HT-29 (cell line): ENCODE measurements at regions not wholly inside any gene's neighbourhood (a gene's known extent, or its start where the extent isn't known, plus 50 kb on each side); places are given as distances from the start of the nearest gene placed in this dataset.

ENCODE experiments used
- DNase-seq: peaks from one replicate; pipeline ENCODE4 v3.0.0-alpha.2; 2015; ENCODE audit warnings: low spot score

DNA sequence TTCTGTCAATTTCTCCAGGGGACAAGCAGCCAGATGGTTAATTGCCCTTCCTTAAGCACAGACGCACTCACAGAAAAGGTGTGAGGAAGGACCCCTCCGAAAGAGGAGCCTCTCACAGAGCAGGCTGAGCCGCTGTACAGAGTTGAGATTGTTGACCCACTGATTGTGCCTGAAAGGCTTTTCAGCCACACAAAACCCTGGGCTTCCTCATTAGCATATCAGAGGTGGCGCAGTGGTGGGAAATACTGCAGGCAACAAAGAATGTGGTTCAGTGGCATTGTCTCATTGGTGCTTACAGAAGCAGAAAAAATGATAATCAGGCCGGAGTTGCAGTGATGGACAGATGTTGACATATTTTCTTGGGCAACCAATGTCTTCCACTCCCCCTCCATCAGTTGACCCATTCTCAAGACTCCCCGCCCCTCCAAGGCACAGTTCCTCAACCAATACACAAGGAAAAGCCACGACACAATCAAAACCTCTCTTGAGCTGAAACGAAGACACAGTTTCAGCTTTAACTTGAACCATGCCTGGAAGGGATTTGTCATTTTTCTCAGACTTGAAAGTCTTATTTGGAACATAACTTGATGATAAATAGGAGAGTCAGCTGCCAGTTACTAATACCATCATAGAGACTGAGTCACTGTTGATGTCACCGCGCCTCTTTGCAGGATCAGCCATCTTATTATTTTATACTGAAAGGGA, 53.1 kb downstream of the ATXN3L start:
- DNase-seq = no peak

DNA sequence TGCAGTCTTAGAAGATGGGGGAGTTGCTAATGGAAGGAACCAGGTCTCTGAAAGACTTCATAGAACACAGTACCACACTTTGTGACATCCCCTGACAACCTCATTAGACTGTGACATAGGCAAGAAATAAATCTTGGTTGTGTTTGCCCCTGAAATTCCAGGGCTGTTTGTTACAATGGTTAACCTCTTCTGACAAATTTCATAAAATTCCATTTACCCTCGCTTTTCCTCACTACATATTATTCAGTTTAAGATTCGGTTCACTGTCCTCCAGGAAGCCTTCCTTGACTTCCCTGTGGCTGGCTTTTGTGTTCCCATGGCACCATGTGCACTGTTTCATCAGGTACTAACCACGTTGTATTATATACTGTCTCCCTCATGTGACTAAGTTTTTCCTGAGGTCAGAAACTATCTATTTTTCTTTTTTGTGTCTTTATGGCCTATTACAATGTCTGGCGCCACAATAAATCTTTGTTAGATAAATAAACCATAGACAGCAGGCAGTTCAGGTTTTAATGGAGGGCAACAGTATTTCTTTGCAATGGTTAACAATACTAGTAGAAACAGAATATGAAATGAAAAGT, 54.2 kb downstream of the ATXN3L start:
- DNase-seq = no peak

DNA sequence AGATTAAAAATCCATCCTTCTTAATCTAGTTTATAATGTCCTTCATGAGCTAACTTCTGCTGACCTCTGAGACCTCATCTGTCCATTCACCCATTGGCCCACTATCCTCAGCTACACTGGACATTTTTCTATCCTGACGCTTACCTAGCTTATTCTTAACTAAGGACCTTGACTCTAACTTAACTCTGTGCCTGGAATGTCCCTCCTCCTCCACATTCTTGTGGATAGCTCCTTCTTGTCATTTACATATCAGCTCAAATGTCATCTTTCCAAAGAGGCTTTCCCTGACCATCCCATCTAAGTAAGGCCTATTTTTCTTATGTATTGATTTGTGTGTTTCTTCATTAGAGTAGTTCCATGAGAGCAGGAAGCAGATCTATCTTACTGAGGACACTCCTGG, 54.7 kb downstream of the ATXN3L start:
- no peak for DNase-seq

DNA sequence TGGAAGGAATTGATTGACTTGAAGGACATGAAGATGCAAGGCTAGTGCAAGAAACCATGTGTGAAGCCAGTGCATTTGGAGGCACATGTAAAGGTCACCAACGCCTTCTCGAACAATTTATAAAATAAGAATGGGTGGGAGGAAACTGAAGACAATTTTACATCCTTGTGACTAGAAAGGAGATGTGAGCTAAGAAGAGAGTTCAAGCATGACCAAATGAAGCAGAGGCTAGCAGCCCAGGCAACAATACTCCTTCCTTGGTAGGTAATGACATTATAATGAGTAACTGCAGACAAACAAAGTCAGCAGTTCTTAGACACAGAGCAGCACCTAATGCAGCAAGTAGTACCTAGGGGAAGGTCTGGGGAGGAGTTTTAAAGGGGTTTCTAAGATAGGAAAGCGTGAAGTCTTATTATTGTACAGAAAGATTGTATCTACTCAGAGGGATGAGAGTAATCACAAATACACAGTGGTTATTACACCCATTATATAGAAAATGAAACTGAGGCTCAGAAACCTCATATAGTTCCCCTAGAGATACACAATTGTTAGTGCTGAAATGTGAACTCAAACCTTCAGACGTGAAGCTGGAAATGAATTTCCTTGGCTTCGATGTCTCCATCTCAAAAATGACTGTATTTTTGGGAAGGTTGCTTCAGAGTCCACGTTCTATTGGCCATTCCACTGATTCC, 56.1 kb downstream of the ATXN3L start:
- no peak for DNase-seq

DNA sequence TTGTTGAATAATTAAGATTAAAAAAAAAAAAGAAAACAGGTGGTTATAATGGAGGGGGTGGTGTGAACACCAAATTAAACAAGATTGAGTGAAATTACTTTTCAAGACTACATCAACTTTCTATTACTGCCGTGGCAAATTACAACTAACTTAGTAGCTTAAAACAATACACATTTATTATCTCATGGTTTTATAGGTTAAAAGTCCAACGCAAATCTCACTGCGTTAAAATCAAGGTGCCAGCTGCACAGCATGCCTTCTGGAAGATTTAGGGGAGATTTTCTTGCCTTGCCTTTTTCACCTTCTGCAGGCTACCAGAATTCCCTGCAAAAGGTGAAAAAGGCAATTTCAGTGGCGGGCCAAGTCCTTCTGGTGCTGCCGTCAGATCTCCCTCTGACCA, 58.5 kb downstream of the ATXN3L start:
- no peak for DNase-seq

DNA sequence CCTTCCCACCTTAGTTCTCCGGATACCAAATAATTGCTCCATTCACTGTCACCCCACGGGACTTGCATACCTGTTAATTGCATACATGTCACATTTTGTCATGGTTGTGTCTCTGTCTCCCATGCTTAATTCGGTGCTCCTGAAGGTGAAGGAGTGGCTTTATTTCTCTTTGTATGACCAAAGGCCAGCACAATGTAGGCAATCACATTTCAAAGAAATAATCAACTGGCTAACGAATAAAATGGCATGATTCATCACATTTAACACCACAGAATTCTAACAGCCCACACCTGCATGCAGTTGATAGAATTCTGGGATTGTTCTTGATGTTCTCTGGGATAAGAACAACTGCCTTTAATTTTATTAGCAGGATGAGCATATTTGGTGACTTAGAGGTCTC, 59.3 kb downstream of the ATXN3L start:
- DNase-seq = no peak

DNA sequence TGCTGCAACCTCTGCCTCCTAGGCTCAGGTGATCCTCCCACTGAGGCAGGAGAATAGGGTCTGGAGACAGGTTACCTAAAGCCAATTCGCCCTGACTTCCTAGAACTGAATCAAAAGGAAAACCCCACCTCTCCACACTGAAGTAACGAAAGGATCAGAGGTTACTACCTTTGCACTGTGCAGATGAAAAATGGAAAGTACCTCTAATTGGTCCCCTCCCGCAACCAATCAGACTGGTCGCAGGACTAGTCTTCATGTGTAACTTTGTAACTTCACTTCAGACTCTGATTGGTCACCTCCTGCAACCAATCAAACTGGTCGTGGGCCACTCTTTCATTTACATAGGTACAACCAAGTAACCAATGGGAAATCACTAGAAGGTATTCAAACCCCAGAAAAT, 61.1 kb downstream of the ATXN3L start:
- DNase-seq = no peak

DNA sequence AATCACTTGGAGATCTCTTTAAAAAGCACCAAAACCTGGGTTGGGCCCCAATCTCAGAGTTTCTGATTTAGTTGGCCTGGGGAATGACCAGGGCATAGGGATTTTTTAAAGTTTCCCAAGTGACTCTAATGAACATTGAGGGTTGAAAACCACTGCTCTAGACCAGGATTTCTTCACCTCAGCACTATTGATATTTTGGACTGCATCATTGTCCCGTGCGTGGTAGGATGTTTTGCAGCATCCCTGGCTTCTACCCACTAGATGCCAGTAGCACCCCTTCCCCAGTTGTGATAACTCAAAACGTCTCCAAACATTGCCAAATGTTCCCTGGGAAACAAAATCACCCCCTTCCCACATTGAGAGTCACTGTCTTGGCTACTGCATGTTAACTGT, 61.8 kb downstream of the ATXN3L start:
- DNase-seq = no peak

DNA sequence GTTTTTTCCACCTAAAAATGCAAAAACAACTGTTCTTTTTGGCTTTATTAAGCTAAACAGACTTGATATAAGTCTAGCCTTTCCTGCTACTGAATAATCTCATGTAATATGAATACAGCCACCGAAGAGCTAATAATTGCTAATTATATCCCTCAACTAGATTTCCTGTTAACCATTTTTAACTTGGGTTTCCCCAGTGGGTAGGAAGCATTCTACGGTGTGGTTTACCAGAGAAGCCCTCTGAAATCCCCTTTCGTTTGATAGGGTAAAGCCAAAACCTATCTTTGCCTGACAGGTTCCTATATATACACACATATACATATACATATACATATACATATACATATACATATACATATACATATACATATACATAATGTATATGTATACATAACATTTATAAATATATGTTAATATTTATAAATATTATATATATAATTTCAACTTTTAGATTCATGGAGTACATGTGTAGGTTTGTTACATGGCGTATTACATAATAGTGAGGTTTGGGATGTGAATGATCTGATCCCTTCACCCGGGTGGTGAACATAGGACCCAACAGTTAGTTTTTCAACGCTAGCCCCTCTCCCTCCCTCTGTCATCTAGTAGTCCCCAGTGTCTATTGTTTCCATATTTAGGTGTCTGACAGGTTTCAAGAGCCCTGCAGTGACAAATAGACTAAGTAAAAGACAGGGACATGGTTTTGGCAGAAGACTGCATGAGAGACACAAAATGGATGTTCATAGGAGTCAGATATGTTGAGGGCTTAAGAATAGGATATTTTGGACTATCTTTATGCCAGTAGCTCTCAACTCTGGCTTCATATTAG, 62.4 kb downstream of the ATXN3L start:
- DNase-seq = no peak

DNA sequence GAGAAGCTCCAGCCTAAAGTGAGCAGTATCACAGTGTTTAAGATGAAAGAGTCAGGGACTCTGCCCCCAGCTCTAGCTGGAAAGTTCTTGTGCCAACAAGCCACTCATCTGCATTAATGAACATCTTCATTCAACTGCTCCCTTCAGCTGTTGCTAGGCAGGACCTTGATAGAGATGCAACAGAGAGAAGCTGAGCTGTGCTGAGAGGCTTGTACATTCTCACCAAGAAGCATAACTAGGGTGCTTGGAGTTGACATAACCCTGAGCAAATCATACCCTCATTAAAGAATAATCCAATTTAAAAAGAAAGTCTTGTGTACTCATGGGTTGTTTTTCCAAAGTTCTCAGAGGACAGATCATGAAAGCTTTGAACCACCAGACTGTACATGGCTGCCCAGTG, 63.2 kb downstream of the ATXN3L start:
- DNase-seq = no peak

DNA sequence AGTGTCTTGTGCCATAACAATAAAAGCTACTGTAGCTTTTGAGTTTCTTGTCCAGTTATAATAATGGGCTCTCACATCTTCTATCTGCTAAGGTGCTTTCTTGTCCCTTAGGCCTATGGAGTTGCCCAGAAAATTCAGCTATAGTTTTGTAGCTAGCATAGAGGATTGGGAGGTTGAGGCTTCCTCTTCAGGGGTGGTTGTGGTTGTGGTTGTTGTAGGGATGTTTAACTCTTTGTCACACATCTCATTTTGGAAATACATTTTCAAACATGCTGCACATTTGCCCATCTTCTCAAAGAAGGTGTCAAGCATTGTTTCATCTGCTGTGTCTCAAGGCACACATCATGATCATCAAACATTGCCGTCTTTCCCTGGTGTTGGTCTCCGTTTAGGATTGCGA, 65.0 kb downstream of the ATXN3L start:
- no peak for DNase-seq

DNA sequence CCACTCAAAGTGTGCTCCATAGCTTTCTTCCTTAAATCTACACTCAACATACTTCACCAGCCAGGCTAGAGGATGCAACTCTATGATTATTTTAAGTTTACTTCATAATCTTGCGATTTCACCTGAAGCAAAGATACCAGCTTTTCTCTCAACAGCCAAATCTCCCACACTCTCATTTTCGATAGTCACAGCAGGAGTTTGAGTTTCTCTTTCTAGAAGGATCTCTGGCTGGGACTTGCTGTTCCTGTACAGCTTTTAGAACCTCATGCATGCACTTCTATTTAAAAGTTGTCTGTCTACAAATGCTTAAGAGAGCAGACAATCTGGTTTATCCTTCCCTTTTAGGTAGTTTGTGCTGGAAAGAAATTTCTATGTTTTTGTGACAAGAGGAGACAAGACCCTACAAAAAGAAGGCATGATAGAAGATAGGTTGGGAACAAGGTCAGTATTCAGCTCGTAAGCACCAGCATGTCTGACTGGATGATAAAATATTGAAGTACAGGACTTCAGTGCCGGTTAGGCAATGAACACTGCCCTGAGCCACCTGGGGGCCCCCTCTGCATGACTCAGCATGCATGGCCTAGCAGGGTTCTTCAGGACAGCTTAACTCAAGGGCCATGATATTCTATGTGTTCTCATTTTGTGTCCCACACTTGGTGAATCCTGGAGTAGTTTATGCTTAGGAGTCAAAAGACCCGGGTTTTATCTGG, 65.6 kb downstream of the ATXN3L start:
- peak; percentile 47 for DNase-seq

DNA sequence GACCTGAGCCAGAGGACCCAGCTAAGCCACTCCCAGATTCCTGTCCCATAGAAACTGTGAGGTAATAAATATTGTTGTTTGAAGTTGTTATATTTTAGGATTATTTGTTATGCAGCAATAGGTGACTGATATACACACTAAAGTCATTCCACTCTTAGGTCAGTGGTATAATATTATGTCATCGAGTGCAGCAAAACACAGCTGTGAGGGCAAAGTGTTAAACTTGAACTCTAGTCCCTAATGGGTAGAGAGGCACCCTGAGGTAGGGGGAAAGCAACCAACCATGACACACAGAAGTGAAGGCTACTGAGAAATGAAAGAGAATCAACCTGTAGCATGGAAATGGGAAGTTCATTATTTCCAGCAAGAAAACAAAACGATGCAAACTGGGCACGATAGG, 66.6 kb downstream of the ATXN3L start:
- DNase-seq = no peak

DNA sequence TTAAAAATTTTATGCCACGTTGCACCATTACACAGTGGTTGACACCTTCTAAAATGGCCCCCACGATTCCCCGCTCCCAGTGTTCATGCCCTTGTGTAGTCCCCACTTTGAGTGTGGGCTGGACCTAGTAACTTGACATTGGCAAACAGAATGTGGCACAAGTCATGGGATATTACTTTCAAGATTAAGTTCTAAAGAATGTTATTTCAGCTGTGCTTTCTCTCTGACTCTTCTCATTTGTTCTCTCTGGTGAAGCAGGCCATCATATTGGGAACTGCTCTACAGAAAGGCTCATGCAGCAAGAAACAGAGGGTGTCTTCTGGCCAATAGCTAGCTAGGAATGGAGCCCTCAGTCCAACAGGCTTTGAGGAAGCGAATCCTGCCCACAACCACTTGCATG, 67.1 kb downstream of the ATXN3L start:
- no peak for DNase-seq

DNA sequence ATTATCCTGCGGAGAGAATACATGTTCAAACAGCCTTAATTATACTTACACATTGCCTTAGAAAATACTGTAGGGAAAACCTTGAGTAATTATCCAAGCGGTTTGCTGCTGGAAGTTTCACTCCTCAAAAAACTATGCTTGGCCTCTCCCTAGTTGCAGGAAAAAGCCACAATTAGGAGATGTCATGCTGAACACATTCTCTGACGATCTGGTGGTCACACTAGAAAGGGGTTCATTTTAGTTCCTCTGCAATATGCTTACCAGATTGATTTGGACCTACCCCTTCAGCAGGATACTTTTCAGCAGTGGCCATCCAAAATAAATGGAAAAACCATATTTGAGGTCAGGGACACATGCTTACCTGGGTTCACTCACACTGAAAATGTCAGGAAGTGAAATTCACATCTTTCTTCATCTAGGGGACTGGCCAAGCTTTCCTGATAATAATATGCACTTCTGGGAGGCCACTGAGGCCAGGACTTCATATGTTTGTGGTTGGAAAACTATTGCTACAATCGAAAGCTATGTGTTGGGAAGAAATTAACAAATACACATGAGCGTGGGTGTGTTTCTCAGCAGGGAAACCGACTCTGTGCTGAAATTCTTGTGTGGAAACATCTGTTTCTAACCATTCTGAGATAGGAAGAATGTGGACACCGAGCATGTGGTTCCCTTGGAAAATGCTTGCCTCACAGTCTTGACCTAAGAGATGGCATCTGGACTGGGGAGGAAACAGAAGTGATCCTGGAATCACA, 68.8 kb downstream of the ATXN3L start:
- DNase-seq = no peak

DNA sequence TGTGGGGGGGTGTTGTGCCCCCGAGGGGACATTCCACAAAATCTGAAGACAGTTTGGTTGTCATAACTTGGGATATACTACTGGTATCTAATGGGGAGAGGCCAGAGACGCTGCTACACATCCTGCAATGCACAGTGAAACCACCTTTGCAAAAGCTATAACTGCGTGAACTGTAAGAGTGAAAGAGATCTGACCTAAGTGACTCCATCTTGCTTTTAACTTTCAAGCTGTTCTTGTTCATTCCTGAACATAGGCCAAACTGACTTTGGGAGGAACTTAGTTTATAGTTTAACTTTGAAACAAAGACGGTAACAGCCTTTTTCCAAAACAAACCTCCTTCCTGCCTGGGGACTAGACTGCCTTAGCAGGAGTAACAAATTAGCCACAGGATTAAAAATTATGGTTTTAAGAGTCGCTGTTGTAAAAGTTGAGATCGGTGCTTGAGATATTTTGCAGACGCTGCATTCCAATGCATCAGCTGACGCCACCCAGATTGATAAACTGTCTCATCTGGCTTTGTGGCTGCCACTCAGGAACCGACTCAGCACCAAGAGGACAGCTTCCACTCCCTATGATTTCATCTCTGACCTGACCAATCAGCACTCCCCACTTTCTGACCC, 70.9 kb downstream of the ATXN3L start:
- no peak for DNase-seq

DNA sequence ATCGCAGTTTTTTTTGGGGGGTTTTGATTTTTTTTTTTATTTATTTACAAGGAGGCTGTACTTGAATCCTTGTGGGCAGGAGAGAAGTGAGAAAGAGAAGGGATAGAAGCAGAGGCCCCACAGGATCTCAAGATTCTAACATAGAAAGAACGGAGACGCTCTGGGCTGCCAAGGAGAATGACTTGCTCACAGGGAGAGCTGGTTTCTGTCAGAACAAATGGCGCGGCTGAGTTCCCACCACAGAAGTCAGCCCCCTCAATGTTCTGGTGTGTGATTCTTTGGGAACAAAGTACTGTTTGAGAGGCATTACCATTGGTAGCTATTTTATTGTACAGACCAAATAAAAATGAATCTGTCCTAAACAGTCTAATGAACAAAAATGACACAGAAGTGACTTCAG, 80.6 kb downstream of the ATXN3L start:
- DNase-seq = no peak

DNA sequence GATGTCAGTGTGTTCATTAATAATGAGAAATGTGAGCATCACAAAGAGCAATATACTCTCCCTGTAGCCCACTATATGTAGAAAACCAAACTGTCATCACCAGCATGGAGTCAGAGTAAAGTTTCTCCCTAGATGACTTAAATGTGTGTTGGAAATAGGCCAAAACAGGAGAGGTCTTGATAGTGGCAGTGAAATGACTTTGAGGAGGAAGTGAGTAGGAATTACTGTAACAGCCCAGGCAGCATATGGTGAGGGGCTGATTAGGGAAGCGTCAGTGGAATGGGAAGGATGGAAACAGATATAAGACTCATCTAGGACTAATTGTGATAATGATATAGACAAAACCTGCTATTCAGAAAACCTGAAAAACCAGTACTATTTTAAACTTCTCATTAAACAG, 83.9 kb downstream of the ATXN3L start:
- no peak for DNase-seq

DNA sequence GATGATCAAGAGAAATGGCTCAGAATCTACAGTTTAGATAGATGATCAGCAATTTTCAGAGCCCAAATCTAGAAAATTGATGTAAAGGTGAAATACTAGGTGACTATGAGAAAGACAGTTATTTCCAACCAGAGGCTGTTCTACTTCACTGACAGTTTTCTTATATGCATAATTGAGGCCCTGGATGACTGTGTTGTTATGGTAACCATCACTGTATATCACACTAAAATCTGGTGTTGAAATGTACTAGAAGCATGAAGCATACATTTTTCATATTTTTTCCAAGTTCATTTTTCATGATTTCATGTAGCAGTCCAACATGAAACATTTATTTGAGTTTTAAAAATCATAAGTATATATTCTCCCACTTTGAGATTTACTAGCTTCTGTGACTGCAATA, 87.4 kb downstream of the ATXN3L start:
- DNase-seq = no peak

DNA sequence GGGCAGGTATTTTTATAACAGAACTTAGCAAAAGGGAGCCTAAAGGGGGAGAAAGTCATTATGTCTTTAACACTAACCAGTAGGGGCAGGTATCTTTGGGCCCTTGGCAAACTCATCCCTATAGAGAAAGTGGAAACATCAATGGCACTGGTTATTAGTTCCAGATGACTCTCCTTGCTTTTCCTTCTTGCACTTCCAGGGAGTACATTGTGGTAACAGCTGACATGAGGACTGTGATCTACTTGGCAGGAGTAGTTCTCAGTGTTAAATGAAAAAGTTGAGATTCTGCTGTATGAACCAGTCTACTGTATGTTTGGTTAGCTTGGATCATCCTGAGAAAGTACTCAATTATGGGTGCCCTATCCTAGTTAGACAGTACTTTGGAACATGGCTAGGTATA, 93.6 kb downstream of the ATXN3L start:
- no peak for DNase-seq
